B cell (primary cell): ENCODE measurements at regions not wholly inside any gene's neighbourhood (a gene's known extent, or its start where the extent isn't known, plus 50 kb on each side); places are given as distances from the start of the nearest gene placed in this dataset.
"Not testable (repeated sequence)": the region's sequence is repeated elsewhere in the genome, so short reads cannot be mapped to it uniquely, and the experiment has no call there.

Source experiments
- ATAC-seq: fragments of 200-7000 bp; cut with Tn5 transposase; one replicate; pipeline ENCODE4 v1.10.0; 2021; ENCODE audit warnings: low read depth, mild to moderate bottlenecking, moderate number of reproducible peaks, moderate library complexity
- CTCF ChIA-PET: fragments of 350-600 bp; sonication (Branson Sonifier 250); formaldehyde crosslinking; loops from one replicate; lab custom pipeline; 2021; ENCODE audit warnings: antibody characterized with exemption, inconsistent platforms; lab: Charles Lee
- POLR2A ChIA-PET: fragments of 350-600 bp; sonication (Branson Sonifier 250); formaldehyde crosslinking; loops from one replicate; lab custom pipeline; 2021; ENCODE audit warnings: antibody characterized with exemption; lab: Charles Lee
- DNase-seq: peaks from one replicate; pipeline ENCODE4 v3.0.0; 2013
- H2AFZ ChIP-seq: 2 replicates; pipeline ENCODE4 v1.6.1; 2012; ENCODE audit warnings: mild to moderate bottlenecking, low read depth, low read length; ENCODE audit not compliant: insufficient read depth, poor library complexity, severe bottlenecking
- H3K27ac ChIP-seq, 2 donors: 1 replicate in 1 of 2; 2 replicates in 1 of 2; pipeline ENCODE4 v1.5.1; 2012 to 2013; ENCODE audit warnings: low read length in 2 of 2, mild to moderate bottlenecking in 2 of 2, moderate library complexity in 1 of 2
- H3K27me3 ChIP-seq, 4 experiments: fragments of 200-600 bp in 1 of 4; sonication (generic) in 1 of 4; replicated peaks in 1 of 4; 1 replicate in 2 of 4; 2 replicates in 2 of 4; pipeline versions ENCODE4 v1.6.1 to v1.7.0; 2013 to 2016; ENCODE audit warnings: low read length in 3 of 4, mild to moderate bottlenecking in 2 of 4, mixed read lengths in 1 of 4, moderate library complexity in 1 of 4; ENCODE audit not compliant: insufficient read depth in 4 of 4, control insufficient read depth in 3 of 4; ENCODE audit errors: control extremely low read depth in 1 of 4
- H3K36me3 ChIP-seq, 2 experiments: replicated peaks in 1 of 2; 1 replicate in 1 of 2; 2 replicates in 1 of 2; pipeline versions ENCODE4 v1.6.1 to v1.7.1; 2013; ENCODE audit warnings: low read length in 1 of 2; ENCODE audit not compliant: insufficient read depth in 2 of 2, control insufficient read depth in 1 of 2; ENCODE audit errors: control extremely low read depth in 1 of 2, extremely low read depth in 1 of 2
- H3K4me1 ChIP-seq, 2 donors: fragments of 200-600 bp in 1 of 2; sonication (generic) in 1 of 2; 1 replicate in 1 of 2; 2 replicates in 1 of 2; pipeline versions ENCODE4 v1.5.1 to v1.6.1; 2013 to 2017; ENCODE audit warnings: low read length in 2 of 2; ENCODE audit not compliant: control insufficient read depth in 2 of 2, insufficient read depth in 2 of 2
- H3K4me2 ChIP-seq: replicated peaks from 2 replicates; pipeline ENCODE3; 2012; ENCODE audit warnings: mild to moderate bottlenecking, low read depth, low read length; ENCODE audit not compliant: poor library complexity, severe bottlenecking
- H3K4me3 ChIP-seq, 5 experiments: fragments of 200-600 bp in 1 of 5; sonication (generic) in 1 of 5; 1 replicate in 3 of 5; 2 replicates in 2 of 5; pipeline versions ENCODE4 v1.5.1 to v1.7.0; 2011 to 2016; ENCODE audit warnings: low read length in 4 of 5, mild to moderate bottlenecking in 4 of 5, low read depth in 2 of 5, control low read depth in 1 of 5, moderate library complexity in 1 of 5; ENCODE audit not compliant: insufficient read depth in 1 of 5; ENCODE audit errors: control extremely low read depth in 1 of 5, extremely low read depth in 1 of 5
- H3K79me2 ChIP-seq: fragments of 200-600 bp; sonication (generic); one replicate; pipeline ENCODE4 v1.6.0; 2016; ENCODE audit warnings: low read length; ENCODE audit not compliant: control insufficient read depth, insufficient read depth
- H3K9ac ChIP-seq: fragments of 200-600 bp; sonication (generic); 2 replicates; pipeline ENCODE4 v1.6.1; 2017; ENCODE audit warnings: mild to moderate bottlenecking, low read length, moderate library complexity
- H3K9me3 ChIP-seq, 3 donors: one replicate each; pipeline versions ENCODE4 v1.6.1 to v1.7.1; 2013; ENCODE audit warnings: low read length in 2 of 3; ENCODE audit not compliant: control insufficient read depth in 2 of 3, insufficient read depth in 1 of 3; ENCODE audit errors: control extremely low read depth in 1 of 3
- H4K20me1 ChIP-seq: 2 replicates; pipeline ENCODE4 v1.6.0; 2012; ENCODE audit warnings: mild to moderate bottlenecking, low read length; ENCODE audit not compliant: insufficient read depth, control insufficient read depth, poor library complexity, severe bottlenecking
- H3K27ac Mint-ChIP-seq: one replicate; pipeline ENCODE4 v1.8.0; 2021; ENCODE audit warnings: mixed read lengths
- H3K27me3 Mint-ChIP-seq: one replicate; pipeline ENCODE4 v1.8.0; 2021; ENCODE audit warnings: mixed read lengths
- H3K4me1 Mint-ChIP-seq: one replicate; pipeline ENCODE4 v1.8.0; 2021; ENCODE audit warnings: mixed read lengths
- H3K4me3 Mint-ChIP-seq: one replicate; pipeline ENCODE4 v1.8.0; 2021; ENCODE audit warnings: mixed read lengths
- H3K9me3 Mint-ChIP-seq: one replicate; pipeline ENCODE4 v1.8.0; 2022; ENCODE audit warnings: mixed read lengths; ENCODE audit not compliant: insufficient read depth
- CTCF ChIP-seq: fragments of 200-600 bp; IDR thresholded peaks from one replicate; pipeline ENCODE4 v1.8.0; 2022; ENCODE audit warnings: antibody characterized with exemption, mild to moderate bottlenecking
- EZH2 ChIP-seq: IDR thresholded peaks from 2 replicates; pipeline ENCODE4 v1.6.1; 2012; ENCODE audit warnings: borderline replicate concordance, low read depth, mild to moderate bottlenecking, moderate library complexity, low read length; ENCODE audit not compliant: insufficient read depth, poor library complexity, severe bottlenecking
- WGBS: methylation state at CpG from one replicate; pipeline ENCODE4 v1.1.5; 2013; ENCODE audit warnings: missing lambda C conversion rate; ENCODE audit not compliant: insufficient coverage; 5-methylcytosine and 5-hydroxymethylcytosine counted together
- intact Hi-C: fragments of 100-400 bp; cut with micrococcal nuclease; formaldehyde crosslinking; loops from one replicate; pipeline ENCODE4 v1.10.0; 2022

GRCh38 chr12:92381856-92382255 lies 236.2 kb upstream of the BTG1 start:
- Histone ChIP-seq H3K9ac (no peak overlapping the region), H3K36me3 (no peaks in the 10 kb centered on the region), H3K4me1 (no peaks in the 10 kb centered on the region), H3K27ac (no peak overlapping the region), H3K79me2 (no peaks in the 10 kb centered on the region), H3K9me3 (peaks cover 0 to 3% (median 0%) of the 10 kb centered on the region in 3 donors), H2AFZ (no peak overlapping the region), H3K4me3 (no peak overlapping the region), H4K20me1 (no peaks in the 10 kb centered on the region), H3K27me3 (no peaks in the 10 kb centered on the region), H3K4me2 (no peak overlapping the region)
- TF ChIP-seq EZH2 (no peak), CTCF (no peak)
- no peak overlapping the region for H3K4me3 Mint-ChIP-seq
- CTCF ChIA-PET: no interaction called here
- H3K4me1 Mint-ChIP-seq: no peaks in the 10 kb centered on the region
- H3K27me3 Mint-ChIP-seq: no peaks in the 10 kb centered on the region
- no peaks in the 10 kb centered on the region for H3K9me3 Mint-ChIP-seq
- ATAC-seq (no peak), DNase-seq (no peak)
- POLR2A ChIA-PET: no interaction called here
- intact Hi-C loops: no loop called here
- no peak overlapping the region for H3K27ac Mint-ChIP-seq

- Mint-ChIP-seq H3K27me3 (no peaks in the 10 kb centered on the region), H3K4me1 (no peaks in the 10 kb centered on the region), H3K9me3 (no peaks in the 10 kb centered on the region), H3K4me3 (no peak overlapping the region), H3K27ac (no peak overlapping the region)
- ChIA-PET CTCF (interaction anchor here (0.5 to 1.1 kb wide), 3 partner anchors 8 to 245 kb away, joined by 3 read pairs; no protein-coding TSS in a partner anchor), POLR2A (no interaction called here)
- H3K4me2 ChIP-seq: no peak overlapping the region
- H3K4me3 ChIP-seq: no peak overlapping the region
- ATAC-seq: no peak
- 71% methylated on average over 2 of the region's 4 CpGs for WGBS
- no peak for DNase-seq
- TF ChIP-seq EZH2 (no peak), CTCF (no peak)
- no peaks in the 10 kb centered on the region for H3K9me3 ChIP-seq
- intact Hi-C loops: no loop called here
- no peaks in the 10 kb centered on the region for H3K4me1 ChIP-seq
- H3K9ac ChIP-seq: no peak overlapping the region
- H3K27ac ChIP-seq: no peak overlapping the region
- no peaks in the 10 kb centered on the region for H4K20me1 ChIP-seq
- no peak overlapping the region for H2AFZ ChIP-seq
- H3K36me3 ChIP-seq: no peaks in the 10 kb centered on the region
- H3K79me2 ChIP-seq: no peaks in the 10 kb centered on the region
- no peaks in the 10 kb centered on the region for H3K27me3 ChIP-seq
Observed at GRCh38 chr12:92378682-92379479, 233.2 kb upstream of the BTG1 start.

GRCh38 chr12:92375504-92375903 lies 229.9 kb upstream of the BTG1 start:
- H3K27me3 Mint-ChIP-seq, H3K79me2 ChIP-seq, H2AFZ ChIP-seq, H3K9ac ChIP-seq, H3K27ac ChIP-seq, H3K4me3 Mint-ChIP-seq, H3K36me3 ChIP-seq, intact Hi-C loops, DNase-seq, H3K4me2 ChIP-seq, H3K4me3 ChIP-seq, H3K9me3 Mint-ChIP-seq, H3K9me3 ChIP-seq, H3K27ac Mint-ChIP-seq, H3K27me3 ChIP-seq, H4K20me1 ChIP-seq, ATAC-seq: not testable (repeated sequence)
- H3K4me1 Mint-ChIP-seq: peaks cover 17% of the 10 kb centered on the region
- ChIA-PET POLR2A (interaction anchor here (1.5 kb wide), 1 partner anchor 13 kb away, joined by 5 read pairs; no protein-coding TSS in a partner anchor), CTCF (interaction anchor here (0.9 kb wide), 1 partner anchor 76 kb away, joined by 3 read pairs; no protein-coding TSS in a partner anchor)
- H3K4me1 ChIP-seq: peaks cover 10 to 12% of the 10 kb centered on the region in 2 donors
- 100% methylated on average over 2 of the region's 3 CpGs for WGBS
